Aorta (tissue), 5 donors: ENCODE measurements at regions not wholly inside any gene's neighbourhood (a gene's known extent, or its start where the extent isn't known, plus 50 kb on each side); places are given as distances from the start of the nearest gene placed in this dataset.
"Not testable (repeated sequence)": the region's sequence is repeated elsewhere in the genome, so short reads cannot be mapped to it uniquely, and the experiment has no call there.

Experiments used
- ATAC-seq: fragments of 200-7000 bp; cut with Tn5 transposase; one replicate; pipeline ENCODE4 v1.9.1; 2022; ENCODE audit warnings: moderate library complexity; ENCODE audit not compliant: low FRiP score
- DNase-seq, 2 donors: peaks; one replicate each; pipeline ENCODE4 v3.0.0-alpha.2; 2020
- H3K27ac ChIP-seq, 2 donors: one replicate each; pipeline ENCODE4 v1.5.1; 2013; ENCODE audit warnings: low read length in 2 of 2, mild to moderate bottlenecking in 2 of 2, moderate library complexity in 2 of 2, control low read depth in 1 of 2, inconsistent platforms in 1 of 2, low read depth in 1 of 2
- H3K27me3 ChIP-seq, 2 donors: one replicate each; pipeline ENCODE4 v1.6.1; 2013; ENCODE audit warnings: control low read depth in 1 of 2, low read length in 1 of 2, mild to moderate bottlenecking in 1 of 2, moderate library complexity in 1 of 2; ENCODE audit not compliant: insufficient read depth in 2 of 2, control insufficient read depth in 1 of 2
- H3K36me3 ChIP-seq, 2 donors: one replicate each; pipeline ENCODE4 v1.6.1; 2013; ENCODE audit warnings: control low read depth in 1 of 2, low read length in 1 of 2, mild to moderate bottlenecking in 1 of 2; ENCODE audit not compliant: insufficient read depth in 2 of 2, control insufficient read depth in 1 of 2
- H3K4me1 ChIP-seq, 2 donors: one replicate each; pipeline ENCODE4 v1.6.1; 2013; ENCODE audit warnings: low read length in 2 of 2, control low read depth in 1 of 2, mild to moderate bottlenecking in 1 of 2, moderate library complexity in 1 of 2; ENCODE audit not compliant: insufficient read depth in 2 of 2, control insufficient read depth in 1 of 2
- H3K4me3 ChIP-seq, 2 donors: one replicate each; pipeline ENCODE4 v1.5.1; 2013; ENCODE audit warnings: low read length in 2 of 2, control low read depth in 1 of 2, mild to moderate bottlenecking in 1 of 2
- H3K9me3 ChIP-seq: one replicate; pipeline ENCODE4 v1.6.1; 2013; ENCODE audit warnings: mild to moderate bottlenecking, low read length; ENCODE audit not compliant: control insufficient read depth
- WGBS, 2 donors: extraction: QIAGEN DNeasy Blood & Tissue Kit; methylation state at CpG; one replicate each; pipeline ENCODE4 v1.1.7; 2013; 5-methylcytosine and 5-hydroxymethylcytosine counted together
- intact Hi-C, 2 donors: fragments of 100-400 bp; cut with DNase I; formaldehyde crosslinking; loops; one replicate each; pipeline versions ENCODE4 v1.14.2 to v1.15.0; 2022
- donor health status: healthy with polysubstance abuse.
- donor health status: Bipolar disorder and iron deficiency.
- donor health status: DM: no; HTN: no; CAD: no.
- donor health status: DM: no; HTN: no; CAD: no.
- donor health status: DM: yes; HTN: yes; CAD: no.

DNA sequence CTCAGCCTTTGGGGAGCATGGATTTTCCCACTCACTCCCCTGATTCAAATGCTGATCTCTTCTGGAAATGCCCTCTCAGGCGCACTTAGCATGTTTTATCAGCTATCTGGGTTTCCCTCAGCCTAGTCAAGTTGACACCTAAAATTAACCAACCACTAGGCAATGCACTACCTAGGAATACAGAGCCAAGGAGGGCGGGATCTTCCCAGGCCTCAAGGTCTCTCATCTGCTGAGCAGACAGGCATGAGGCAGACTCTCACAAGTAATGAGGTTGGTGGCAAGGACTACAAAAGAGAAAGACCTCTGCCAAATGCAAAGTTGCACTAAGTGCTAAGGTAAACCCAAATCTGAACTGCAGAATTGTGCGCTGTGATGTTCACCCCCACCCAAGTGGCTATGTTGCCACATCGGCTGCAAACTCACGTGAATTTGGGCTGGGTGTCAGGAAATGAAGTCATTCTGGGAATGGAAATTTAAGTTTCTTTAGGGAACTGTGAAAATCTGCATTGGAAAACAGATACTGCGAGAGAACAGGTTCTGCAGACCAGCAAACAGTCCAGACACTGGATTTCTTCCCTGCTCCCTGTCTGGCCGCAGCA lies 332.9 kb downstream of the CACNA1B start:
- 63 to 72% methylated on average over 5 to 6 of the region's 7 CpGs for WGBS, 2 donors
- H3K4me3 ChIP-seq, H3K27me3 ChIP-seq, H3K9me3 ChIP-seq, H3K27ac ChIP-seq, H3K36me3 ChIP-seq, ATAC-seq, H3K4me1 ChIP-seq, intact Hi-C loops: not testable (repeated sequence)
- DNase-seq = peak in 1 of 2 donors; percentile 0

DNA sequence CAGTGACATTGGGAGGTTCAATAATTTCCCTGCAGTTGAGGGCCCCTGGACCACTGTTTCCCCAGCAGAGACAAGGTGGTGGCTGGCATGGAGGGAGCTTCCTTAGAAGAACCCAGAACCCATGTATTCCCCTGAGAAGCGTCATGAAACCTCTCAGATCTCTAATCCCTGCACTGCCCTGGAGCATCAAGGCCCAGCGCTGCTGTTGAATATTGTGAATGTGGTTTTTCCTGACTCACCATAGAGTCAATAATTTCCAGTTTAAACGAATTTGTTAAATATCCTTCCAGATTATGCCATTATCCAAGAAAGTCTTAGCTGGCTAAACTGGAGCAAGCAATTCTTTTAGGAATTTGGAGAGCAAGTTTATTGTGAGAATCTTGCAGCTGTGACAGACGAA lies 333.5 kb downstream of the CACNA1B start:
- DNase-seq, H3K27ac ChIP-seq, H3K9me3 ChIP-seq, H3K4me3 ChIP-seq, intact Hi-C loops, ATAC-seq, H3K27me3 ChIP-seq, H3K36me3 ChIP-seq, H3K4me1 ChIP-seq: not testable (repeated sequence)
- 51 to 89% methylated on average over 1 of the region's 4 CpGs for WGBS, 2 donors

DNA sequence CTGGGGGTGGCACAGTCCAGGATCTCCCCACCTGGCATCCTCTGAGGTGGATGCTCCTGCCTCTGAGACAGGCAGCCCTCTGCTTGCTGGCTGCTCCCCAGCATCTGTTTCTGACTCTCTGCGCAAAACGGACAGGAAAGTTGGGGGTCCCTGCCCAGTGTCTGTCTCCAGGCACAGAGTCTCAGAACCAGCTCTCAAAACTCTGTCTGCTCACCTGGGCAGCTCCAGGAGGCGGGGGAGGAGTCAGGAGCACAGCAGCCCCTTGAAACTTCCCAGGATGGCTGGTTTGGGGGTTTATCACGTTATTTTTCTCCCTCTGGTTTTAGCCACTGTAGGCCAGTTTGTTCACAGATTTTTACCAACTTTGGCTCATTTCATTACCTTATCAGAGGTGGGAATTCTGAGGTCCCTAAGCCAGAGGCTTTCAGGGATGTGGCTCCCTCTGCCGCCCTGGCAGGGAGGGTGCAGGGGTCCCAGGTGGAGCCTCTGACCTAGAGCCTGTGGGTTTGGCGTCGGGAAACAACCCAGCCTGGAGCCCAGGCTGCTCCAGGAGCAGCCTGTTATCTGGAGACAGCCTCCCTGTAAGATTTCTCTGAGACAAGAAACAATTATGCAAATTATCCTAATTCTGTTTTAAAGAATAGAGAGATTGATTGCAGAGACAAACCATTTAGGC lies 334.1 kb downstream of the CACNA1B start:
- WGBS, 2 donors = 38 to 45% methylated on average over 7 of the region's 7 CpGs
- H3K9me3 ChIP-seq, H3K27me3 ChIP-seq, H3K36me3 ChIP-seq, intact Hi-C loops, H3K4me1 ChIP-seq, H3K4me3 ChIP-seq, H3K27ac ChIP-seq, ATAC-seq: not testable (repeated sequence)
- peak in 1 of 2 donors; percentile 30 for DNase-seq

DNA sequence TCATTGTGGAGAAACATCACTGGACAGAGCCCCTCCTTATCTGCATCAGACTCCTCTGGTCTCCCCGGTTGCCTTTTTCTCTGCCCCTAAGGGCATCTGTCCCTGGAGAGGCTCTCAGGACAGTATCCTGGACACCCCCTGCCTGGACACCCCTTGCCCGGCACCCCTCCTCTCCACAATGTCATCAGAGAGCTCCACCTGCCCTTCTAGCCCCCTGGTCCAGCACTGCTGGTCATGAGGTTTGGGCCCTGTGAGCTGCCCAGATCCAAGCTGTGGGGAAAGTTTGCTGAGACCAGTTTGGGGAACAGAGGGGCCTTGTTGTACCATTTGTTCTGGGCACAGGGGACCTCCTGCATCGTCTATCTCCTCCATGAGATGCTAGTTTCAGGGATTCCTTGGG lies 335.2 kb downstream of the CACNA1B start:
- H3K4me3 ChIP-seq, H3K27me3 ChIP-seq, intact Hi-C loops, H3K27ac ChIP-seq, H3K9me3 ChIP-seq, H3K4me1 ChIP-seq, ATAC-seq, H3K36me3 ChIP-seq: not testable (repeated sequence)
- peak in 1 of 2 donors; percentile 23 for DNase-seq
- WGBS, 2 donors = 90 to 100% methylated on average over 1 of the region's 3 CpGs

DNA sequence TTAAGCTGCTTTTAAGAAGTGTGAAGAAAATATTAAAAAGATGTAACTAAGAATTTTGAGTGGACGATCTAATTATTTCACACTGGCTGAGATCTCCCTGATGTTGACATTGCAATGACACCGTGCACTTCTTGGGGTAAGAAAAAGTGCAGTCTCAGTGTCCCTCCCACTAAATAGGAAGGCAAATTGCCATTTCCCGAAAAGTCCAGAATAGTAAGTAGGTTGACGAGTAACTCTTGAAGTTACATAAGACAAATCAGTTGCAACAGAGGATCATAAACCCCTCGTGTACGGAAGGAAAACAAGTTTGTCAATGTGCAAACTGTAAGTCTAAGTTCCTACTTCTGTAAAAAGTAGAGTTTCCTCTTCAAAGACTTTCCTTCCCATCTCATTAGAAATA lies 336.2 kb downstream of the CACNA1B start:
- H3K4me3 ChIP-seq, intact Hi-C loops, H3K9me3 ChIP-seq, DNase-seq, H3K27me3 ChIP-seq, H3K4me1 ChIP-seq, H3K36me3 ChIP-seq, H3K27ac ChIP-seq: not testable (repeated sequence)
- peak; percentile 51 for ATAC-seq
- 43 to 79% methylated on average over 3 to 4 of the region's 6 CpGs for WGBS, 2 donors

DNA sequence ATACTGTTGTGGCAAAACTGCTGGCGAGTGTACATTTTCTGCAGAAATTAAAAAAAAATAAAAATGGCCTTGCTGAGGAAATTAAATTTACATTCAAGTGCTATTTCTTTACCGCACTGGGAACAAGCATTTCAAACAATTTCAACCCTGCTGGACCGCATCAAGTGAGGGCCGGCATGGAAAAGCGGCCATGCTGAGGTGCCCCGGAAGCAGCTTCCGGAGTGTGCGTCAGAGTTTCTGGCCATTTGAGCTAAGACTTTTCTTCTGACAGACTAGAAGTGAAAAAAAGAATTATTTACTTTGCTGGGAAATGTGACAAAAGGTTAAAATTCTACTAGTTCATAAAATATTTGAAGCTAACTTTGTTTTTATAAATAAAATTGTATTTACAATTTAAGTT lies 337.0 kb downstream of the CACNA1B start:
- H3K4me1 ChIP-seq, H3K9me3 ChIP-seq, H3K27me3 ChIP-seq, H3K27ac ChIP-seq, ATAC-seq, H3K36me3 ChIP-seq, H3K4me3 ChIP-seq, intact Hi-C loops: not testable (repeated sequence)
- peak in 1 of 2 donors; percentile 4 for DNase-seq
- 68 to 85% methylated on average over 7 to 8 of the region's 8 CpGs for WGBS, 2 donors

DNA sequence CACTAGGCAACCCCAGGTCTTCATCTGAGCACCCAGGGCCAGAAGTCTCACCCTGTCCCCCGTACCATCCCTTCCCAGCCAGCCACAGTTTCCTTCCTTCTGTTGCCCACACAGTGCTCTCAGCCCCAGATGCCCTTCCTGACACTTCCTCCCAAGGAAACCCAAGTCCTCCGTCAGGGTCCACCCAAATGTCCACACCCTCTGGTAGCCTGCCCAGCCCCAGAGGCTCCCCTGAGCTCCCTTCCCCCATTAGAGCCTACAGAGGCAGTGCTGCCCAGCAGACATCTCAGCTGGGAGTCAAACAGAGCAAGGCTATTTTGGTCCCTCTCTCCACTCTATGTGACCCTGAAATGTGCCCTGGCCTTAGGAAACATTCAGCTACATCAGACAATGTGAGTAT lies 338.0 kb downstream of the CACNA1B start:
- WGBS, 2 donors = no CpG with 5 or more reads among the region's 2 CpGs
- ATAC-seq, DNase-seq, H3K4me1 ChIP-seq, H3K4me3 ChIP-seq, H3K36me3 ChIP-seq, H3K9me3 ChIP-seq, H3K27me3 ChIP-seq, intact Hi-C loops, H3K27ac ChIP-seq: not testable (repeated sequence)

DNA sequence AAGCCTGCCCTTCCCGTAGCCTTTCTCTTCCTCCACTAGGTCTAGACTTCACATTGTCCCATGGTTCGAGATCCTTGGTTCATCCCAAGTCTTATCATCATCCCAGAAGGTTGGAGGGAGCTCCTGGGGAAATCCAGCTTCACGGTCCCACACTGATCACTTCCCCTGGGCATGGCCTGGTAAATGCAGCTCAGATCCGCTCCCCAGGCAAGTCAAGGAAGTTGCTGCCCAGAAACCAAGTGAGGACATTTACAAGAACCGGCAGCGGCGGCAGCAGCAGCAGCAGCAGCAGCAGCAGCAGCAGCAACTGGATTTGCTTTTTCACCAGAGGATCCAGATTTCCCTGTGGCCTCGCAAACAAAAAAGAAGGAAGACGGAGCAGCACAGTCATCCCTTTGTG lies 339.2 kb downstream of the CACNA1B start:
- H3K36me3 ChIP-seq, intact Hi-C loops, ATAC-seq, H3K4me3 ChIP-seq, H3K4me1 ChIP-seq, H3K9me3 ChIP-seq, H3K27ac ChIP-seq, H3K27me3 ChIP-seq: not testable (repeated sequence)
- 75 to 77% methylated on average over 6 to 7 of the region's 9 CpGs for WGBS, 2 donors
- DNase-seq = peak in 1 of 2 donors; percentile 49

DNA sequence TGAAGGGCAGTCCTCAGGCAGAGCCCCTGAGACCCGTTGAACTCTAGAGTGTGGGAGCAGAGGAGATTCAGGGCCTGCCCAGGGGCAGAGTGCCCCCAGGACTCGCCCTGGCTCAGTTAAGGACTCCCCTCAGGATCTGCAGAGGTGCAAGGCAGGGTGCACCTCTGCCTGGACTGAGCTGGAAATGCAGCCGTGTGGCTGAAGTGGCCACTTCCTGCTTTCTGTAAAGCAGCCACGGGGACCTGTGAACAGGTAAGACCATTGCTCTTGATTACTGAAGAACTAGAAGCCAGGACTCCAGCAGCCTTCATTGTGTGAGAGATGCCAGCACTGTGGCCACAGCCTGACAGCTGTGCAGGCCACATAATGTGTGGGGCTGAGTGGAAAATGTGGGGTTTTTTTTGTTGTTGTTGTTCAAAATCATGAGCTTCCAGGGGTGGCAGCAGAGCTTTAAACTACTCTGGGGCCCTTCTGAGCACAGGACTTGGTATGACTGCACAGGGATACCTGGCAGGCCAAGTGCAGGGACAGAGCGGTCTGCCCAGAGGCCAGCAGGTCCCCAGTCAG lies 339.8 kb downstream of the CACNA1B start:
- 49 to 68% methylated on average over 2 to 3 of the region's 5 CpGs for WGBS, 2 donors
- DNase-seq = peak in 1 of 2 donors; percentile 33
- H3K27me3 ChIP-seq, ATAC-seq, H3K36me3 ChIP-seq, H3K27ac ChIP-seq, H3K4me3 ChIP-seq, H3K4me1 ChIP-seq, H3K9me3 ChIP-seq, intact Hi-C loops: not testable (repeated sequence)
